Right renal pelvis (tissue), 4 donors: ENCODE measurements at regions not wholly inside any gene's neighbourhood (a gene's known extent, or its start where the extent isn't known, plus 50 kb on each side); places are given as distances from the start of the nearest gene placed in this dataset.

ENCODE experiments used
- DNase-seq, 4 donors: peaks; one replicate each; pipeline ENCODE4 v3.0.0-alpha.2; 2013; ENCODE audit warnings: low read depth in 4 of 4, low spot score in 3 of 4, missing footprints in 1 of 4

DNA sequence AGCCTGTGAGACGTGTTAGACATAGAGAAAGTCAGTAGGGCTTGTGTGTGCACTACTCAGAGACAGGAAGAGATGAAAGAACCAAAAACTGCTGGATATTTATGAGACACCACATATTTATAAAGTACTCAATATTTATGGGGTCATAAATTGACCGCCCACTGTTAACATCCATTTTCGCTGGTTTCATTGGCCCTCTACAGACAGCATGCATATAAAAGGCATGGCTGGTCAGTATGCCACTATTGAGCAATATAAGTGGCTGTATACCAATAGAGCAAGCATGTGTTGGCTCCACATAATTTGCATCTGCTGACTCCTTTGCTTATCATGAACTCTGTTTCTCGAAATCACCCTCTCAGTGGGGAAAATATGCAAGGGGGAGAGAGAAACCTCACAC lies 110.3 kb upstream of the BTN3A2 start:
- DNase-seq, result no peak

DNA sequence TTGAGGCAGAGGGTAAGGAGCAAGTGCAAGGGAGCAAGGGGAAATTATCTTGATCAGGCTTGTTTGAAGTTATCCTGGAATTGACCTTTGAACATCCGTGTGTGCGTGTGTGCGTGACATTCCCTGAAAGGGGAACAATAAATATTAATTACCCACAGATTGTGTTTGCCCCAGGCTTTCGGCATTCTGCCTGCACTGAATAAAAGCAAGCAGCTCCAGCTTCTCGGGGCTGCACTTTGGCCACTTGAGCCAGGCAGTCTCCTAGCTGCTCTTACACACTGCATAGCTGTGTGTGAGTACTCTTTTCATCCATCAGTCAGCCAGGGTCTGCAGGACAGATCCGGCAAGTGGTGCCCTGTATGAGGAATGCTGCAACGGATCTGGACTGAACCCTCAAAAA lies 107.7 kb upstream of the BTN3A2 start:
- DNase-seq, result no peak

DNA sequence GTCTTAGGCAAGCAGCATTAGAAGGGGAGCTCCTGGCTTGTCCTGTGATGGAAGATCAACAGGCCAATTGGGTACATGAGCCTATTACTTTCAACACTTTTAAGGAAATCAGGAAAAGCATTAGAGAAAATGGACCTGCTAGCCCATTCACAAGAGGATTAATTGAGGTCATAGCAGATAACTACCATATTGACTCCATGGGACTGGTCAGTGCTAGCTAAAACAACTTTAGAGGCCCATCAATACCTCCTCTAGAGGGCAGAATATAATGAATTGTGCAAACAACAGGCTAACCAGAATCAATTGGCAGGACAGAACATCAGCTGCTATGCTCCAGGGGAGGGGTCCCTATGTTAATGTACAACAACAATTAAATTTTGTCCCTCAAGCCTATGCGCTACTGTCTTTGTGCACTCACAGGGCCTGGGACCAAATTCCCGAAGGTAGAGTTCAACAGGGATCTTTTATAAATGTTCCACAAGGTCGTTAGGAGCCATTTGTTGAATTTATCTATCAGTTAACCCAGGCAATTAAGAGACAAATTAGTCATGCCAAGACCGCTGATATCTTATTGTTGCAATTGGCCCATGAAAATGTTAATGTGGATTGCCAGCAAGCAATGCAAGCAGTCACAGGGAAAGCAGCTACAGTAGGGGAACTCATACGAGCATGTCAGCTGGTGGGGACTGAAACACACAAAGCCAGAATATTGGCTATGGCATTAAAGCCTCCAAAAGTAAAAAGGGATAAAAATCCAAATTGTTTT lies 106.6 kb upstream of the BTN3A2 start:
- no peak for DNase-seq

DNA sequence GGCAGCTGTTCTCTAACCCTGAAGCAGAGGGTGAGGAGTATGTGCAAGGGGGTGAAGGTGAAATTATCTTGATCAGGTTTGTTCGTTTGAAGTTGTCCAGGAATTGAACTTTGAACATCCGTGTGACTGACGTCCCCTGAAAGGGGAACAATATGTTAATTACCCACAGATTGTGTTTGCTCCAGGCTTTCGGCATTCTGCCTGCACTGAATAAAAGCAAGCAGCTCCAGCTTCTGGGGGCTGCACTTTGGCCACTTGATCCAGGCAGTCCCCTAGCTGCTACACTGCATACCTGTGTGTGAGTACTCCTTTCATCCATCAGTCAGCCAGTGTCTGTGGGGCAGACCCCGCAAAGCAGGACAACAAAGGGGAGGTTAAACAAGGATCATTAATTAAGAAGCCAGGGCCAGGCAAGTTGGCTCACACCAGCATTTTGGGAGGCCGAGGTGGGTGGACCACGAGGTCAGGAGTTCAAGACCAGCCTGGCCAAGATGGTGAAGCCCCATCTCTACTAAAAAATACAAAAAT lies 104.8 kb upstream of the BTN3A2 start:
- DNase-seq, result no peak

DNA sequence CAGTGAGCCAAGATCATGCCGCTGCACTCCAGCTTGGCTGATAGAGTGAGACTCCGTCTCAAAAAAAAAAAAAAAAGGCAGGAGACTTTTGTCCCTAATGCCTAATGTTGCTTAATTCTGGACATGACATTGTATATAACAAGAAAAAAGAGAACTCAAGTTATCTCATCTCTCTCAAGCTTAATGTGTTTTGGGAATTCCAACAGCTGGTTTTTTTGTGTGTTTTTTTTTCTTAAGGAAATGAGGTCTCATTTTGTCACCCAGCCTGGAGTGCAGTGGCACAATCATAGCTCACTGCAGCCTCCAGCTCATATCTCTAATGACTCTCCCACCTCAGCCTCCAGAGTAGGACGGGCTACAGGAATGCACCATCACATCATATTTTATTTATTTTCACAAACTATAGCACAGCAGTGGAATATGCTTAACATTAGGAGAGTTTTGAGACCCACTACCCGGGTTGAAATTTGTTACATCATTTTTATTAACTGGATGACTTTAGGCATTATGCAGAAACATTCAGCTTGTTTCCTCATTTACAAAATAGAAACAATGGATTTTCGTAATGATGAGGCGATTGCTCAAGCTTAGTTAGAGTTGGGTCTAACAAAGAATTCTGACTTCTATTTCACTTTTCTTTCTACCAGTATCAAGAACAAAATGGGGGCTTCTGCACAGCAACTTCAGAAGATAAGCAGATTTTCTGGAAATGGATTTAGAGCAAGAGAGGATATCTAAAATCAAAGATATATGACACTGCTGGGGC lies 104.1 kb upstream of the BTN3A2 start:
- DNase-seq, result no peak

DNA sequence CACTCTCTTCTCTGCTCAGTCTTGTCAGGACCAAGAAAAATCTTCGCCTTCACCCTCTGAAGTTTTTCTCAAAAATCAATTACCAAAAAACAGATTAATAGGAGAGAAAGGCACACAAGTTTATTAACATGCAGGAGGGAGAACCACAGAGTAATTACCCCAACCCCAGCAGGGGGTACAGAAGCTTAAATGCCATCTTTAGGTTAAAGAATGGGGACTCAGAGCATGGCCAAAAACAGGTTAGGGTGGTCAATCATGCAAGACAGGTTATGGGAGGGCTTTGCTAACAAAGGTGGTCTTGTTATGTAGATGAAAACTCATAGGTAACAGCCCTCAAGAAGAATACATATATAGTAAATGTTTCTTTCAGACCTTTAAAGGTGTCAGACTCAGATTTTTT lies 100.5 kb upstream of the BTN3A2 start:
- no peak for DNase-seq

DNA sequence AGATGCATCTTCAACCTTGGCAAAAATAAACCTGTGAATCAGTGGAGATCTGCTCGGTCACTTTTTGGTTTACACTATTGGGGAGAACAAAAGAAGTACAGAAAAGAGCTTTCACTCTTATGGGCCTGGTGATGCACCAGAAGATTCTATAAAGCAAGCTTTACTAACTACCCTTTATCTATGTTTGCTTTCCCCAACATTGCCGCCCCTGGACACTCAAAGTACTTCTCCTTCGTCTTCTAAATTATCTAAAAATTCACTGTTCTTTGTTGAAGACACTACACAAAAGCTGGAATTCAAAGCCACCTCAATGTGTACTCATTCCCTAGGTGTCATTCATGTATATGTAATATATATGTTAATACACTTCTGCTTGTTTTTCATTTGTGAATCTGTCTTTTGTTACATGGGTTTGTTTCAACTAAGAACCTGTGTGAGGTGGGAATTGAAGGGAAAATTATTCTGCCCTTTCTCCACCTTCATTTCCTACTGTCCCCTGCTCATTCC lies 97.9 kb upstream of the BTN3A2 start:
- no peak for DNase-seq

DNA sequence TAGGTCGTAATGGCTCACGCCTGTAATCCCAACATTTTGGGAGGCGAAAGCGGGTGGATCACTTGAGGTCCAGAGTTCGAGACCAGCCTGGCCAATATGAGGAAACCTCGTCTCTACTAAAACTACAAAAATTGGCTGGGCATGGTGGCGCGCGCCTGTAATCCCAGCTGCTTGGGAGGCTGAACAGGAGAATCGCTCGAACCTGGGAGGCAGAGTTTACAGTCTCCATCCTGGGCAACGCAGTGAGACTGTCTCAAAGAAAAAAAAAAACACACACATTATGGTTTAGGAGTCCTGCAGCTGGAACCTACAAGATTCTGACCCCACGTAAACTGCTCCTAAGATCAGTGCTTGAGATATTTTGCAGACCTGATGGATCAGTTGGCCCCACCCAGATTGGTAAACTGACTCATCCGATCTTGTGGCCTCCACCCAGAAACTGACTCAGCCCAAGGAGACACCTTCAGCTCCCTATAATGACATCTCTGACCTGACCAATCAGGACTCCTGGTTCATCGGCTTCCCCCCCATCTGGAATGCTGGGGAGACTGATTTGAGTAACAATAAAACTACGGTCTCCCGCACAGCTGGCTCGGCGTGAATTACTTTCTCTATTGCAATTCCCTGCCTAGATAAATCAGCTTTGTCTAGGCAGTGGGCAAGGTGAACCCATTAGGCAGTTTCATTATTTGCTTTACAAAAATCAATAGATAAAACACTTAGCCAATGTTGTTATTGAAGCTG lies 96.2 kb upstream of the BTN3A2 start:
- no peak for DNase-seq

DNA sequence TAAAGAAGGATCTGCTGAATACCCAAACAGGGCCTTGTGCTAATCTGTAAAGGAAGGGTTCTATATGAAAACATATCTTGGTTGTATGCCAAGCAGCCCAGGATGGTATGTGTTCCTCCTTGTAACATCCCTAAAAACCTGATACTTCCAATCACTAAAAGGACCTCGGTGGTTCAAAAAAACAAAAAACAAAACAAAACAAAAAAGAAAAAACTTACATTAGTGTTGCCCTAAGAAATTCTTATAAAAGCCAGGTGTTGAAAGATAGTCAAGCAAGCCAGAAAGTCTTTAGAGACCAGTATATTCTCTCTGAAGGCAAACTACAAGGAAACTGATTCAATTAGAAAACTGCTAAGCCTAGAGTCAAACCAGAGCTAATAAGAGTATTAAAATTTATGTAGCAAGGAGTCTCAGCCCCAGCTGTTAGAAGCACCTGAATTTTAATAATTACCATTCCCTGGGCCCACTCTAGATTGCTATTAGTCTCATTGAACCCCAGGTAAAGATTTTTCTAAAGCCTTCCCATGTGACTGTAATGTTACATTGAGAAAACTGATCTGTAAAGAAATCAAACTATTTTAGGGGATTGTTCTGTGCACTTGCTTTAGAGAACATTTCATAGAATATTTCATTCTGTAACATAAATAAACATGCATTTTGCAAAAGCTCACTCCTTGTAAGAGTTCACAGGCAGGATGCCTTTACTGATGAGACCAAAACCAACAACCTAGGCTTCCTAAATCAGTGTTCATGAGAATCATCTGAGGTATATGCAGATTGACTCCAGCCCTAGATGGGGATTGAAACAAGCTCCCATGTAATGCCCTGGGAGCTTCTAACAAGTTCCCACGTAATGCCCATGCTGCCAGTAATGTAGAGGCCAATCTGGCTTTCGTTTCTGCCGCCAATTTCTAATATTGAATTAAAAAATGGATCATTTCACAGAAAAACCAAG lies 95.2 kb upstream of the BTN3A2 start:
- DNase-seq, result no peak

DNA sequence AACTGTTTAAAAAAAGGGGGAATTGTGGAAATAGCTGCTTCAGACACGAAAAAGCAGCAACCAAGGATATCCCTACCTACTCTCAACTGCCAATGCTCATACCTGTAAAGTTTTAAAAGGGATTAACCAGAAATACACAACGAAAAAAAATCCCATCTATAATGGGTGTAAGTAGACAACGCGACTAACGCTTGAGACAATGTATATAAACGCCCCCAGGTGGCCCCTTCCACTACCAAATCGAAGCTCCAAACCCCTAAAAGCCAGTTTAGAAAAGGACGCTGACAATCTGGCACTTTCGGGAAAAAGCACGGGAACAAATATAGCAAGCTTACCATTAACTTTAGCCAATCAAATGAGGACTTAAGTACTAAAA lies 94.5 kb upstream of the BTN3A2 start:
- no peak for DNase-seq

DNA sequence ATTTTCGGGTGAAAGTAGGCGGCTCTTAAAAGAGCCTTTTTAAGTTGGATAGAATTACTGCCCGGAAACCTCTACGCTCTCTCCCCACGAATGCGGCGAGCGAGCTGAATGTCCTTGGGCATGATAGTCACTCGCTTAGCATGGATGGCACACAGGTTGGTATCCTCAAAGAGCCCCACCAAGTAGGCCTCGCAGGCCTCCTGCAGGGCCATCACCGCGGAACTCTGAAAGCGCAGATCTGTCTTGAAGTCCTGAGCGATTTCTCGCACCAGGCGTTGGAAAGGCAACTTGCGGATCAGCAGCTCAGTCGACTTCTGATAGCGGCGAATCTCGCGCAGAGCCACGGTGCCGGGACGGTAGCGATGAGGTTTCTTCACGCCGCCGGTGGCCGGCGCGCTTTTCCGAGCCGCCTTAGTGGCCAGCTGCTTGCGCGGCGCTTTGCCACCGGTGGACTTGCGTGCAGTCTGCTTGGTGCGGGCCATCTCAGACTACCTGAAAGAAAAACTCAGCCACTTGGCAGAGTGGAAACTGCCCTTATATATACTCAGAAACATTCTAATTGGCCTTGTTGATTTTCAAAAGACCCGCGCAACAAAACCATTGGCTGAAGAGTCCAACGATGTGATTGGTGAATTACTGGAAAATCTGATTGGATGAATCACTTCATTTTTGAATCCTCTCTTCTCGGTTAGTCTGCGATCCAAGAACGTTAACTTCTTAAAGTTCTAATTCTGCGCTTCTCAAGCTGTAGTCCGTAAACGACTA lies 93.9 kb upstream of the BTN3A2 start:
- DNase-seq, result peak in 3 of 4 donors; percentile 79 to 92 (median 91)

DNA sequence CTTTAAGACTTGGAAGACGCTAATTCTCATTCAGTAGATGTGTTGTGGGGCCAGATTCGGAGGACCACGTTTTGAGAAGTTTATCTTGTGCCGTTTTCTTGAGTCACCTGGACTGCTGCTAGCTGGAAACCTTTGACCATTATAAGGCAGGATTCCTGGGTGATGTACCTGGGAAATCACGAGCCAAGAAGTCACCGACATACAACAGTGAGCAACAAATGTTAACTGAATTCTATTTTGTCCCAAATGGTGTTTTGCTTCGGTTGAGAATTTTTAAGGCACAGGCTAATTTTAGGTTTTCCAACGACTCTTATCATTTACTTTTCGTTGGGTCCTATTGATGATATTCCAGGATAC lies 93.4 kb upstream of the BTN3A2 start:
- no peak for DNase-seq

DNA sequence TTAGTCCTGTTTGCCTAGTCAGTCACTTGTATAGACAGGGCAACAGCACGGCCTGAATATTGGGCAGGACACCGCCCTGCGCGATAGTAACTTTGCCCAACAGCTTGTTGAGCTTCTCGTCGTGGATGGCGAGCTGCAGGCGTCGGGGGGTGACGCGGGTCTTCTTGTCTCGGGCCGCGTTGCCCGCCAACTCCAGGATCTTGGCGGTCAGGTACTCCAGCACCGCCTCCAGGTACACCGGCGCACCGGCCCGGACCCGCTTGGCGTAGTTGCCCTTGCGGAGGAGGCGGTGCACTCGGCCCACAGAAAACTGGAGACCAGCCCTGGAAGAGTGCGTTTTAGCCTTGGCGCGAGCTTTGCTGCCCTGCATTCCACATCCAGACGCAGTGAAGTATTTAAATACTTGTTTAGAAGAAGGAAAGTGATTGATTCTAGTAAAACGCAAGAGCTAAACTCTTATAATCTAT lies 92.8 kb upstream of the BTN3A2 start:
- no peak for DNase-seq

DNA sequence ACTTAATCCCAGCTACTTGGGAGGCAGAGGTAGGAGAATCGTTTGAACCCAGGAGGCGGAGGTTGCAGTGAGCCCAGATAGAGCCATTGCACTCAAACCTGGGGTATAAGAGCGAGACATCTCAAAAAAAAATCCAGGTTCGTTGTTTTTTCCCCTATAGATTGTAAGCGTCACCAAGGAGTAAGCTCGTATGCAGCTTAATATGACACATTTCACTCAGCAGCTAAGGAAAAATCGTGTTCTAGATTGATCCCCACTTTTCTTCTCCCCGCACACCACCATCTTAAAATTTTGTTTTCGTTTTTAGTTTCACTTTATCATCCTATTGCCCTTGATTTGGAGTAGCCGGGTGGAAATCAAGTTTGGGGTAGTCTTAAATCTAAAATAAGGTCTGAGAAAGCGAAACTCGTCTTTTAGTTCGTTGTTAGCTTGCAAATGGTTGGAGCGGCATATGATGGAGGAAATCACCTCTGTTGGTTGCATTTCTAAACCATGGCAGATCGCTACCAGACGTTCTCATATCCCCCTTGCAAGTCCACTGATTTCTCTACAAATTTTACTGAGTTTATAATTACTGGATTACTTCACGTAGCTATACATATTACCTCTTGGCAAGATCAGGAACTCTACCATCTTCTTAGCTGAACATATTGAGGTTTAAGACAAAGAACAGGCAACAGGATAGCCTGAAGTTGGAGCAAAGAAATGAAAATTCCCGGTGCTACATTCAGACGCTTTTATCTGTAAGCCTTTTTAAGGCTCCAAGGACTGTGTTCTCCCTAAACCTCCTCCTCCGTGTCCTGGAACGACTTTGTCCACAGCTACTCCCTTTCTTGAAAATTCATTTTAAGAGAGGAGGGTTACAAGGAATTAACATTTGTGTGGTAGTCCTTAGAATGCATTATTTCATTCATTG lies 91.1 kb upstream of the BTN3A2 start:
- no peak for DNase-seq

DNA sequence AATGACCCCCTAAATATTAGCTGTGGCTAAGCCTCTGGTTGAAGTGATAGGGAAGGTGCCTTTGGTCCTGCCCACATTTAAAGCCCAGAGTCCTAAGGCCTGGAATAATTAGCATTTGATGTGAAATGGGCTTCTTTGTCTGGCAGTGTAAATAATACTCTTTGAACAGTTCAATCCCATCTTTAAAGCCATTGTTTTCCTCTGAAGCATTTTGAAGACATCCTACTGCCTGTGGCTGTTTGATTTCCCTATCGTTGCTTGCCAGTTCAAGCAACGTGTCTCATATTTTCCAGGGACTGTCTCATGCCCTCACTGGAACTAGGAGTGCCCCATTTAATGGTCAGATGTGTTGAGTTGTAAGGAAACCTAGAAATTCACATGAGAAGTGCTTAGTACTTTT lies 89.3 kb upstream of the BTN3A2 start:
- DNase-seq, result no peak

DNA sequence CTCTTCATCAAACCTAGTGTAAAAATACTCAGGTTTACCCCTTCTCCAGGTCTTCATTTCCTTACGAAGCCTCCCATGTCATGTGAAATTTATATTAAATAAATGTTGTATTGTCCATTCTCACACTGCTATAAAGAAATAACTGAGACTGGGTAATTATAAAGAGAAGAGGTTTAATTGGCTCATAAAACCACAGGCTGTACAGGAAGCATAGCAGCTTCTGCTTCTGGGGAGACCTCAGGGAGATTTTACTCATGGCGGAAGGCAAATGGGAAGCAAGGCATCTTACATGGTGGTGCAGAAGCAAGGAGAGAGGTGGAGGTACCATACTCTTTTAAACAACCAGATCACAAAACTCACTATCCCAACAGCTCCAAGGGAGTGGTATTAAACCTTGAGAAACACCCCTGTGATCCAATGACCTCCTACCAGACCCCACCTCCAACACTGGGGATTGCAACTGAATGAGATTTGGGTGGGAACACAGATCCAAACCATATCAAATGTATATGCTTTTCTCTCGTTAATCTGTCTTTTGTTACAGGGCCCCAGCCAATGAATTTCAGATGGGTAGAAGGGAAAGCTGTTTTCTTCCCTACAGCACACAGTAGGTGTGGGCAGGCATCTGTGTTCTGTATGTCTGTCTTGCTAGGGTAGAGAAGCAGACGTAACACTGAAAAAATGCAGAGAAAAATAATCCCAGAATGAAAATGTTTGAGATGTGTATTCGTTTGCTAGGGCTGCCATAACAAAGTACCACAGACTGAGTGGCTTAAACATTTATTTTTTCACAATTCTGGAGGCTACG lies 88.0 kb upstream of the BTN3A2 start:
- DNase-seq, result no peak

DNA sequence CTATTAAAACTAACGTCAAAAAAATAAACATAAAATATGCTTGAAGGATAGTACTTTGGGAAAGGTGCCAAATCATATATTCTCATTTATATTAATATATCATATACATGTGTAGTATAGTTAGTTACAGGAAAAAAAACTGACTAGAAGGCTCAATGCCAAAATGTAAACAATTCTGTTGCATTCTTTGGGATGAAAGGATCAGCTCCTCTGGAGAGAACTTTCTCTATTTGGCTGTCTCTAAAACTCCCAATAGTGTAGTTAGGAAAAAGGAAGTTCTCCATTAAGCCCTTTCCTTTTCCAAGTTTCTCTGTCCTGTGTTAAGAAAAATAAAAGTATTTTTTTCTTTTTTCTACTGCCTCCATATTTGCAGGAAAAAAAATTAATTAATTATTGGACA lies 86.5 kb upstream of the BTN3A2 start:
- no peak for DNase-seq
